ENCODE measurements at regions not wholly inside any gene's neighbourhood (a gene's known extent, or its start where the extent isn't known, plus 50 kb on each side); places are given as distances from the start of the nearest gene placed in this dataset.

DNA sequence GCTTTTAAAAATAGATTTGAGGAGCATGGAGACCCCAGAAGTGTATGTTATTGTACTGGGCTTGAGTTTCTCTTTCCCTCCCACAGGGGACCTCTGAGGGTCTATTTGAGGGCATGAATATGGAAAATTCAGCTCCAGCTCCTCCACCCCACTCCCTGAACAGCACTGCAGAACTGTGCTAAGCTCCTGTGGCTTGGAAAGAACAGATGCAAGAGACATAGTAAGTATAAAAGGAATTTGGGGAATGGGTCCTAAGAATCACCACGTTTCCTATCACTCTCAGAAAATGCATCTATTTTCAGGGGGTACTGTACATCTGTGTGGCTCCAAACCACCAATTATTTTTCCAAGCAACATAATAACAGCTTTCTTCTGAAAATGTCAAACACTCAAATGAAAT lies 416.1 kb downstream of the ZNF521 start:
- H4K20me1 ChIP-seq (ENCODE audit: control insufficient read depth, insufficient read depth, low read length, poor library complexity, severe bottlenecking): no peaks in the 10 kb centered on the region
- H3K4me3 Mint-ChIP-seq: no peak overlapping the region
- no peak overlapping the region for H3K4me2 ChIP-seq (replicated peaks; ENCODE audit: low read depth, low read length, poor library complexity, severe bottlenecking)
- H3K9ac ChIP-seq (ENCODE audit: low read length): no peak overlapping the region
- H3K79me2 ChIP-seq (ENCODE audit: control insufficient read depth, insufficient read depth, low read length): no peaks in the 10 kb centered on the region
- H3K27me3 Mint-ChIP-seq: no peaks in the 10 kb centered on the region
- H3K27me3 ChIP-seq (replicated peaks in 1 of 4; ENCODE audit: control extremely low read depth in 1 of 4, control insufficient read depth in 3 of 4, insufficient read depth in 4 of 4, low read length in 3 of 4): no peaks in the 10 kb centered on the region
- ATAC-seq (ENCODE audit: low read depth): no peak
- H2AFZ ChIP-seq (ENCODE audit: insufficient read depth, low read depth, low read length, poor library complexity, severe bottlenecking): no peak overlapping the region
- no peaks in the 10 kb centered on the region for H3K36me3 ChIP-seq (replicated peaks in 1 of 2; ENCODE audit: control extremely low read depth in 1 of 2, control insufficient read depth in 1 of 2, extremely low read depth in 1 of 2, insufficient read depth in 2 of 2, low read length in 1 of 2)
- H3K4me1 ChIP-seq (ENCODE audit: control insufficient read depth in 2 of 2, insufficient read depth in 2 of 2, low read length in 2 of 2): peaks cover 4 to 11% of the 10 kb centered on the region in 2 donors
- no peak overlapping the region for H3K4me3 ChIP-seq (ENCODE audit: control extremely low read depth in 1 of 5, extremely low read depth in 1 of 5, insufficient read depth in 1 of 5, low read depth in 2 of 5, low read length in 4 of 5)
- ChIA-PET POLR2A (no interaction called here), CTCF (no interaction called here)
- H3K4me1 Mint-ChIP-seq: peaks cover 12% of the 10 kb centered on the region
- no peak overlapping the region for H3K27ac ChIP-seq (ENCODE audit: low read length in 2 of 2)
- no peak for DNase-seq
- no peaks in the 10 kb centered on the region for H3K9me3 Mint-ChIP-seq (ENCODE audit: insufficient read depth)
- H3K9me3 ChIP-seq (ENCODE audit: control extremely low read depth in 1 of 3, control insufficient read depth in 2 of 3, insufficient read depth in 1 of 3, low read length in 2 of 3): no peaks in the 10 kb centered on the region
- H3K27ac Mint-ChIP-seq: no peak overlapping the region
- intact Hi-C loops (cut with micrococcal nuclease): no loop called here
- TF ChIP-seq, protein P1, sequence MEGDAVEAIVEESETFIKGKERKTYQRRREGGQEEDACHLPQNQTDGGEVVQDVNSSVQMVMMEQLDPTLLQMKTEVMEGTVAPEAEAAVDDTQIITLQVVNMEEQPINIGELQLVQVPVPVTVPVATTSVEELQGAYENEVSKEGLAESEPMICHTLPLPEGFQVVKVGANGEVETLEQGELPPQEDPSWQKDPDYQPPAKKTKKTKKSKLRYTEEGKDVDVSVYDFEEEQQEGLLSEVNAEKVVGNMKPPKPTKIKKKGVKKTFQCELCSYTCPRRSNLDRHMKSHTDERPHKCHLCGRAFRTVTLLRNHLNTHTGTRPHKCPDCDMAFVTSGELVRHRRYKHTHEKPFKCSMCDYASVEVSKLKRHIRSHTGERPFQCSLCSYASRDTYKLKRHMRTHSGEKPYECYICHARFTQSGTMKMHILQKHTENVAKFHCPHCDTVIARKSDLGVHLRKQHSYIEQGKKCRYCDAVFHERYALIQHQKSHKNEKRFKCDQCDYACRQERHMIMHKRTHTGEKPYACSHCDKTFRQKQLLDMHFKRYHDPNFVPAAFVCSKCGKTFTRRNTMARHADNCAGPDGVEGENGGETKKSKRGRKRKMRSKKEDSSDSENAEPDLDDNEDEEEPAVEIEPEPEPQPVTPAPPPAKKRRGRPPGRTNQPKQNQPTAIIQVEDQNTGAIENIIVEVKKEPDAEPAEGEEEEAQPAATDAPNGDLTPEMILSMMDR (IDR thresholded peaks at IDR 0.05): no peak
- no peak for TF ChIP-seq EZH2 (IDR thresholded peaks at IDR 0.05; ENCODE audit: borderline replicate concordance, insufficient read depth, low read depth, low read length, poor library complexity, severe bottlenecking)
- WGBS (ENCODE audit: insufficient coverage): 80% methylated on average over 1 of the region's 1 CpG

DNA sequence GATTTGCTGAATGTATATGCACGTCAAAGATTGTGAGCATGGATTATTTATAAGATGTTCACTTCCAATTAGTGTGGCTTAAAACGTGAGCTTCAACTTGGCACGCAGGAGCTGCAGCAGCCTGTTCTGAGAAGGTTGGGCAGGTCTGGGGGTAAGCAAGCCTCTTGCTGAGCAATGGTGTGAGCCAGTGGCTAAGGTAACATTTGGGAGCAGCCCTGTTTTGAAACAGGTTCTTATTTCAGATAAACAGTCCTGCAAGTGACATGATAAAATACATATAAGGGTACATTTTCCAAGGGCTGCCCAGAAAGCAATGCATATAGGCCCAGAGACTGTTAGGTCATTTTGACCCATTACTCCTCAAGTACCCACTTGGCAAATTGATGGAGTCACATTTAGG lies 415.3 kb downstream of the ZNF521 start:
- Histone ChIP-seq H3K4me3 (ENCODE audit: control extremely low read depth in 1 of 5, extremely low read depth in 1 of 5, insufficient read depth in 1 of 5, low read depth in 2 of 5, low read length in 4 of 5) (no peak overlapping the region), H3K36me3 (replicated peaks in 1 of 2; ENCODE audit: control extremely low read depth in 1 of 2, control insufficient read depth in 1 of 2, extremely low read depth in 1 of 2, insufficient read depth in 2 of 2, low read length in 1 of 2) (no peaks in the 10 kb centered on the region), H3K4me2 (replicated peaks; ENCODE audit: low read depth, low read length, poor library complexity, severe bottlenecking) (no peak overlapping the region), H3K27ac (ENCODE audit: low read length in 2 of 2) (no peak overlapping the region), H3K9ac (ENCODE audit: low read length) (no peak overlapping the region), H3K27me3 (replicated peaks in 1 of 4; ENCODE audit: control extremely low read depth in 1 of 4, control insufficient read depth in 3 of 4, insufficient read depth in 4 of 4, low read length in 3 of 4) (no peaks in the 10 kb centered on the region), H2AFZ (ENCODE audit: insufficient read depth, low read depth, low read length, poor library complexity, severe bottlenecking) (no peak overlapping the region), H3K79me2 (ENCODE audit: control insufficient read depth, insufficient read depth, low read length) (no peaks in the 10 kb centered on the region), H4K20me1 (ENCODE audit: control insufficient read depth, insufficient read depth, low read length, poor library complexity, severe bottlenecking) (no peaks in the 10 kb centered on the region), H3K9me3 (ENCODE audit: control extremely low read depth in 1 of 3, control insufficient read depth in 2 of 3, insufficient read depth in 1 of 3, low read length in 2 of 3) (no peaks in the 10 kb centered on the region), H3K4me1 (ENCODE audit: control insufficient read depth in 2 of 2, insufficient read depth in 2 of 2, low read length in 2 of 2) (peaks cover 0 to 6% of the 10 kb centered on the region in 2 donors)
- no peaks in the 10 kb centered on the region for H3K9me3 Mint-ChIP-seq (ENCODE audit: insufficient read depth)
- no peak overlapping the region for H3K27ac Mint-ChIP-seq
- TF ChIP-seq, protein P1 (IDR thresholded peaks at IDR 0.05): no peak
- no peak for TF ChIP-seq EZH2 (IDR thresholded peaks at IDR 0.05; ENCODE audit: borderline replicate concordance, insufficient read depth, low read depth, low read length, poor library complexity, severe bottlenecking)
- H3K4me3 Mint-ChIP-seq: no peak overlapping the region
- no peaks in the 10 kb centered on the region for H3K27me3 Mint-ChIP-seq
- CTCF ChIA-PET: no interaction called here
- intact Hi-C loops (cut with micrococcal nuclease): no loop called here
- POLR2A ChIA-PET: no interaction called here
- peaks cover 5% of the 10 kb centered on the region for H3K4me1 Mint-ChIP-seq
- DNase-seq (no peak), ATAC-seq (ENCODE audit: low read depth) (no peak)
- 83% methylated on average over 3 of the region's 3 CpGs for WGBS (ENCODE audit: insufficient coverage)

All from B cell (primary cell).